Neutrophil (primary cell): ENCODE measurements at regions not wholly inside any gene's neighbourhood (a gene's known extent, or its start where the extent isn't known, plus 50 kb on each side); places are given as distances from the start of the nearest gene placed in this dataset.
A peak's percentile ranks its signal among the peaks of the same experiment; 100 is the strongest.

Experiments
- H3K27ac ChIP-seq: fragments of 200-600 bp; sonication (generic); 2 replicates; pipeline ENCODE4 v1.5.1; 2016; ENCODE audit warnings: mild to moderate bottlenecking, moderate library complexity
- H3K27me3 ChIP-seq: fragments of 200-600 bp; sonication (generic); 2 replicates; pipeline ENCODE4 v1.6.0; 2016; ENCODE audit warnings: mild to moderate bottlenecking
- H3K36me3 ChIP-seq: fragments of 200-600 bp; sonication (generic); 2 replicates; pipeline ENCODE4 v1.5.1; 2017
- H3K4me1 ChIP-seq, 2 experiments: fragments of 200-600 bp in 1 of 2; sonication (generic) in 1 of 2; 1 replicate in 1 of 2; 2 replicates in 1 of 2; pipeline versions ENCODE4 v1.5.1 to v1.6.1; 2013 to 2016; ENCODE audit warnings: low read depth in 1 of 2, low read length in 1 of 2, mild to moderate bottlenecking in 1 of 2, moderate library complexity in 1 of 2; ENCODE audit not compliant: control insufficient read depth in 1 of 2, insufficient read depth in 1 of 2
- H3K4me3 ChIP-seq, 2 experiments: fragments of 200-600 bp in 1 of 2; sonication (generic) in 1 of 2; 1 replicate in 1 of 2; 2 replicates in 1 of 2; pipeline ENCODE4 v1.5.1; 2013 to 2016; ENCODE audit warnings: low read depth in 1 of 2, low read length in 1 of 2, mild to moderate bottlenecking in 1 of 2, moderate library complexity in 1 of 2
- H3K9me3 ChIP-seq: fragments of 200-600 bp; sonication (generic); 2 replicates; pipeline ENCODE4 v1.5.1; 2016
- CTCF ChIP-seq: fragments of 200-600 bp; sonication (generic); IDR thresholded peaks from 2 replicates; pipeline ENCODE4 v1.5.1; 2016; ENCODE audit warnings: antibody characterized with exemption

- TF ChIP-seq CTCF: no peak
- Histone ChIP-seq H3K9me3 (peaks cover 7% of the 10 kb centered on the region), H3K36me3 (peaks cover 3% of the 10 kb centered on the region), H3K4me3 (peak overlapping the region; percentile 67 to 77), H3K27ac (peak overlapping the region; percentile 78), H3K27me3 (no peaks in the 10 kb centered on the region), H3K4me1 (peaks cover 29 to 35% of the 10 kb centered on the region in 2 experiments)
Measured at GRCh38 chr6:27146706-27147505, 100.6 kb upstream of the PRSS16 start.

GRCh38 chr6:27148404-27148795 lies 99.1 kb upstream of the PRSS16 start:
- H3K27ac ChIP-seq: no peak overlapping the region
- no peak for TF ChIP-seq CTCF
- H3K4me3 ChIP-seq: no peak overlapping the region
- peaks cover 29 to 35% of the 10 kb centered on the region in 2 experiments for H3K4me1 ChIP-seq
- H3K36me3 ChIP-seq: peaks cover 3% of the 10 kb centered on the region
- peaks cover 7% of the 10 kb centered on the region for H3K9me3 ChIP-seq
- no peaks in the 10 kb centered on the region for H3K27me3 ChIP-seq

GRCh38 chr6:27149150-27149549 lies 98.4 kb upstream of the PRSS16 start:
- H3K4me3 ChIP-seq: no peak overlapping the region
- peaks cover 7% of the 10 kb centered on the region for H3K9me3 ChIP-seq
- no peak overlapping the region for H3K27ac ChIP-seq
- no peaks in the 10 kb centered on the region for H3K27me3 ChIP-seq
- peaks cover 29 to 32% of the 10 kb centered on the region in 2 experiments for H3K4me1 ChIP-seq
- H3K36me3 ChIP-seq: peaks cover under 1% of the 10 kb centered on the region
- no peak for TF ChIP-seq CTCF

GRCh38 chr6:27154696-27155095 lies 92.8 kb upstream of the PRSS16 start:
- H3K9me3 ChIP-seq: no peaks in the 10 kb centered on the region
- H3K4me1 ChIP-seq: peaks cover 15 to 20% of the 10 kb centered on the region in 2 experiments
- no peak overlapping the region for H3K4me3 ChIP-seq
- H3K27me3 ChIP-seq: peaks cover 6% of the 10 kb centered on the region
- no peak overlapping the region for H3K27ac ChIP-seq
- TF ChIP-seq CTCF: no peak
- no peaks in the 10 kb centered on the region for H3K36me3 ChIP-seq

GRCh38 chr6:27156874-27157458 lies 90.5 kb upstream of the PRSS16 start:
- H3K36me3 ChIP-seq: no peaks in the 10 kb centered on the region
- H3K4me1 ChIP-seq: peaks cover 15 to 20% of the 10 kb centered on the region in 2 experiments
- peak overlapping the region in 1 of 2 experiments; percentile 10 for H3K4me3 ChIP-seq
- no peaks in the 10 kb centered on the region for H3K9me3 ChIP-seq
- H3K27me3 ChIP-seq: peaks cover 6% of the 10 kb centered on the region
- no peak for TF ChIP-seq CTCF
- no peak overlapping the region for H3K27ac ChIP-seq
